Urothelium cell line (cell line): ENCODE measurements at regions not wholly inside any gene's neighbourhood (a gene's known extent, or its start where the extent isn't known, plus 50 kb on each side); places are given as distances from the start of the nearest gene placed in this dataset.

Experiments used
- DNase-seq: peaks from one replicate; pipeline ENCODE4 v3.0.0; 2011; ENCODE audit warnings: low spot score, mixed read lengths
- FAIRE-seq: peaks from 2 replicates; lab custom pipeline; 2011; peaks lifted over from hg19 to GRCh38; lab: Jason Lieb, UNC

GRCh38 chr9:113775749-113776148, 100.4 kb upstream of the ZNF618 start:
- DNase-seq (no peak), FAIRE-seq (no peak)

GRCh38 chr9:113776194-113776593, 99.9 kb upstream of the ZNF618 start:
- DNase-seq (no peak), FAIRE-seq (no peak)

GRCh38 chr9:113781381-113781780, 94.7 kb upstream of the ZNF618 start:
- DNase-seq (no peak), FAIRE-seq (no peak)

GRCh38 chr9:113781896-113782295, 94.2 kb upstream of the ZNF618 start:
- no peak for FAIRE-seq
- no peak for DNase-seq

- DNase-seq (no peak), FAIRE-seq (no peak)
Measured at GRCh38 chr9:113783475-113783874, 92.6 kb upstream of the ZNF618 start.

GRCh38 chr9:113785334-113785733, 90.8 kb upstream of the ZNF618 start:
- FAIRE-seq (no peak), DNase-seq (no peak)

- FAIRE-seq (no peak), DNase-seq (no peak)
Measured at GRCh38 chr9:113786071-113786470, 90.0 kb upstream of the ZNF618 start.

- DNase-seq (no peak), FAIRE-seq (no peak)
Measured at GRCh38 chr9:113787871-113788270, 88.2 kb upstream of the ZNF618 start.

GRCh38 chr9:113788616-113789330, 87.3 kb upstream of the ZNF618 start:
- DNase-seq = no peak
- no peak for FAIRE-seq

GRCh38 chr9:113790093-113790492, 86.0 kb upstream of the ZNF618 start:
- FAIRE-seq = no peak
- no peak for DNase-seq

- FAIRE-seq (no peak), DNase-seq (no peak)
Measured at GRCh38 chr9:113793558-113793957, 82.6 kb upstream of the ZNF618 start.

GRCh38 chr9:113794721-113795120, 81.4 kb upstream of the ZNF618 start:
- DNase-seq (no peak), FAIRE-seq (no peak)

- DNase-seq = no peak
- FAIRE-seq = no peak
Measured at GRCh38 chr9:113795811-113796392, 80.2 kb upstream of the ZNF618 start.

GRCh38 chr9:113796646-113797426, 79.3 kb upstream of the ZNF618 start:
- no peak for DNase-seq
- no peak for FAIRE-seq

GRCh38 chr9:113798062-113799030, 77.8 kb upstream of the ZNF618 start:
- DNase-seq (no peak), FAIRE-seq (no peak)

GRCh38 chr9:113800276-113800675, 75.8 kb upstream of the ZNF618 start:
- FAIRE-seq (no peak), DNase-seq (no peak)

GRCh38 chr9:113803811-113804589, 72.1 kb upstream of the ZNF618 start:
- no peak for FAIRE-seq
- DNase-seq = no peak

GRCh38 chr9:113805486-113806132, 70.5 kb upstream of the ZNF618 start:
- FAIRE-seq = no peak
- DNase-seq = no peak
